SK-N-SH (cell line): ENCODE measurements at regions not wholly inside any gene's neighbourhood (a gene's known extent, or its start where the extent isn't known, plus 50 kb on each side); places are given as distances from the start of the nearest gene placed in this dataset.

Source experiments
- CTCF ChIA-PET: fragments of 300-600, 350-600 bp; formaldehyde crosslinking; extraction: SDS; loops from one replicate; lab custom pipeline; 2021; lab: Yijun Ruan, JAX
- POLR2A ChIA-PET: fragments of 350-600 bp; sonication (Branson Sonifier 250); formaldehyde crosslinking; extraction: SDS; loops from one replicate; lab custom pipeline; 2020; ENCODE audit warnings: antibody characterized with exemption, inconsistent platforms; lab: Yijun Ruan, JAX
- DNase-seq: peaks from one replicate; pipeline ENCODE4 v3.0.0; 2012
- H2AFZ ChIP-seq: fragments of 200-600 bp; sonication (generic); 2 replicates; pipeline ENCODE4 v1.8.1; 2016; ENCODE audit warnings: antibody characterized with exemption, mild to moderate bottlenecking, low read depth
- H3F3A ChIP-seq: fragments of 200-600 bp; sonication (generic); replicated peaks from 2 replicates; pipeline ENCODE3; 2016; ENCODE audit warnings: antibody characterized with exemption, mild to moderate bottlenecking; ENCODE audit not compliant: insufficient read depth
- H3K27ac ChIP-seq, 2 experiments: fragments of 200-500 bp in 1 of 2; fragments of 200-600 bp in 1 of 2; sonication (Bioruptor generic) in 1 of 2; sonication (generic), shearing (Covaris generic) in 1 of 2; 2 replicates each; pipeline versions ENCODE4 v1.5.1 to v1.6.1; 2014 to 2016; ENCODE audit warnings: low read depth in 2 of 2, inconsistent platforms in 1 of 2, low read length in 1 of 2, mild to moderate bottlenecking in 1 of 2, mixed read lengths in 1 of 2
- H3K27me3 ChIP-seq: fragments of 200-600 bp; sonication (generic), shearing (Covaris generic); 2 replicates; pipeline ENCODE4 v1.6.1; 2016; ENCODE audit warnings: mixed run types; ENCODE audit not compliant: insufficient read depth
- H3K36me3 ChIP-seq, 2 experiments: fragments of 200-500 bp in 1 of 2; fragments of 200-600 bp in 1 of 2; sonication (Bioruptor generic) in 1 of 2; sonication (generic) in 1 of 2; replicated peaks in 1 of 2; 2 replicates each; pipeline versions ENCODE3 to v1.5.1; 2014 to 2016; ENCODE audit warnings: low read length in 1 of 2, mild to moderate bottlenecking in 1 of 2; ENCODE audit not compliant: insufficient read depth in 2 of 2, control insufficient read depth in 1 of 2
- H3K4me1 ChIP-seq, 2 experiments: fragments of 200-500 bp in 1 of 2; fragments of 200-600 bp in 1 of 2; sonication (Bioruptor generic) in 1 of 2; sonication (generic), shearing (Covaris generic) in 1 of 2; 2 replicates each; pipeline versions ENCODE4 v1.5.1 to v1.6.1; 2014 to 2016; ENCODE audit warnings: low read depth in 1 of 2, low read length in 1 of 2, mixed run types in 1 of 2; ENCODE audit not compliant: insufficient read depth in 2 of 2, control insufficient read depth in 1 of 2
- H3K4me2 ChIP-seq: fragments of 200-600 bp; sonication (generic), shearing (Covaris generic); 2 replicates; pipeline ENCODE4 v1.6.1; 2017; ENCODE audit warnings: mixed run types
- H3K4me3 ChIP-seq, 2 experiments: fragments of 200-500 bp in 1 of 2; fragments of 200-600 bp in 1 of 2; sonication (Bioruptor generic) in 1 of 2; sonication (generic), shearing (Covaris generic) in 1 of 2; 2 replicates each; pipeline versions ENCODE4 v1.5.1 to v1.8.1; 2014 to 2016; ENCODE audit warnings: low read depth in 2 of 2, inconsistent platforms in 1 of 2, low read length in 1 of 2, mild to moderate bottlenecking in 1 of 2, mixed read lengths in 1 of 2, moderate library complexity in 1 of 2
- H3K79me2 ChIP-seq: fragments of 200-600 bp; sonication (generic); 2 replicates; pipeline ENCODE4 v1.8.1; 2017; ENCODE audit warnings: mild to moderate bottlenecking; ENCODE audit not compliant: insufficient read depth
- H3K9ac ChIP-seq: fragments of 200-600 bp; sonication (generic); 2 replicates; pipeline ENCODE4 v1.6.1; 2017; ENCODE audit warnings: mixed run types
- H3K9me2 ChIP-seq: fragments of 200-600 bp; sonication (generic); 2 replicates; pipeline ENCODE4 v1.6.1; 2017; ENCODE audit warnings: mixed run types
- H3K9me3 ChIP-seq: fragments of 200-600 bp; sonication (generic); 2 replicates; pipeline ENCODE4 v1.6.1; 2017; ENCODE audit warnings: mixed run types, mild to moderate bottlenecking, moderate library complexity
- H4K20me1 ChIP-seq: fragments of 200-600 bp; sonication (generic); 2 replicates; pipeline ENCODE4 v1.6.1; 2017; ENCODE audit warnings: mild to moderate bottlenecking, mixed run types; ENCODE audit not compliant: insufficient read depth
- FOSL2 ChIP-seq: IDR thresholded peaks from 2 replicates; pipeline ENCODE4 v1.4.0; 2012; ENCODE audit warnings: low read depth, mild to moderate bottlenecking, moderate library complexity, borderline replicate concordance
- FOXJ3 ChIP-seq: sonication (generic); formaldehyde crosslinking; IDR thresholded peaks from 2 replicates; pipeline ENCODE4 v1.5.1; 2020; ENCODE audit warnings: mild to moderate bottlenecking, missing genetic modification reagents
- GABPA ChIP-seq: IDR thresholded peaks from 2 replicates; pipeline ENCODE4 v1.4.0; 2012; ENCODE audit warnings: low read depth, mild to moderate bottlenecking
- IRF3 ChIP-seq: fragments of 150-350 bp; IDR thresholded peaks from 2 replicates; pipeline ENCODE4 v1.6.1; 2016; ENCODE audit warnings: mild to moderate bottlenecking, low read depth, low read length
- JUND ChIP-seq: IDR thresholded peaks from 2 replicates; pipeline ENCODE4 v1.4.0; 2012
- PBX3 ChIP-seq: IDR thresholded peaks from 2 replicates; pipeline ENCODE4; 2012
- RAD21 ChIP-seq: IDR thresholded peaks from 2 replicates; pipeline ENCODE4 v1.6.1; 2012; ENCODE audit warnings: mild to moderate bottlenecking, low read length
- REST ChIP-seq: IDR thresholded peaks from 2 replicates; pipeline ENCODE4 v1.6.1; 2012; ENCODE audit warnings: mild to moderate bottlenecking, low read depth, low read length, moderate library complexity
- RFX5 ChIP-seq: IDR thresholded peaks from 2 replicates; pipeline ENCODE4 v1.6.1; 2012; ENCODE audit warnings: mild to moderate bottlenecking, improper control_type of control experiment, low read length
- SIN3A ChIP-seq: IDR thresholded peaks from 2 replicates; pipeline ENCODE4 v1.6.1; 2012; ENCODE audit warnings: low read depth, mild to moderate bottlenecking, low read length, moderate library complexity, borderline replicate concordance
- SMC3 ChIP-seq: IDR thresholded peaks from 2 replicates; pipeline ENCODE4 v1.6.1; 2012; ENCODE audit warnings: low read depth, low read length, improper control_type of control experiment
- TAF1 ChIP-seq: IDR thresholded peaks from 2 replicates; pipeline ENCODE4 v1.6.1; 2012; ENCODE audit warnings: low read depth, mild to moderate bottlenecking, low read length, moderate library complexity, borderline replicate concordance
- YY1 ChIP-seq: IDR thresholded peaks from 2 replicates; pipeline ENCODE4 v1.4.0; 2012; ENCODE audit warnings: low read depth, mild to moderate bottlenecking
- ZBTB33 ChIP-seq: IDR thresholded peaks from 2 replicates; pipeline ENCODE4 v1.4.0; 2012; ENCODE audit warnings: low read depth, borderline replicate concordance
- WGBS: methylation state at CpG from one replicate; pipeline ENCODE4 v1.1.6; 2017; ENCODE audit warnings: low lambda C conversion rate; 5-methylcytosine and 5-hydroxymethylcytosine counted together

- Histone ChIP-seq H3K9me3 (no peaks in the 10 kb centered on the region), H3K27me3 (no peaks in the 10 kb centered on the region), H3K9me2 (no peaks in the 10 kb centered on the region), H3K36me3 (no peaks in the 10 kb centered on the region), H3K9ac (no peak overlapping the region), H3F3A (no peaks in the 10 kb centered on the region), H3K4me3 (no peak overlapping the region), H3K4me2 (no peak overlapping the region), H3K27ac (no peak overlapping the region; a peak in 1 of 4 replicates), H3K4me1 (peaks cover 0 to 7% of the 10 kb centered on the region in 2 experiments; a peak in 2 of 4 replicates), H2AFZ (no peak overlapping the region), H4K20me1 (no peaks in the 10 kb centered on the region), H3K79me2 (no peaks in the 10 kb centered on the region)
- DNase-seq: peak; percentile 12
- ChIA-PET CTCF (interaction anchor here (1.2 to 1.4 kb wide), 2 partner anchors 8 to 17 kb away, joined by 3 to 4 read pairs; no protein-coding TSS in a partner anchor), POLR2A (no interaction called here)
- 49% methylated on average over 3 of the region's 3 CpGs for WGBS
- TF ChIP-seq IRF3 (no peak), FOSL2 (no peak), GABPA (no peak)
These were observed 299.5 kb upstream of the KLF3 start for GRCh38 chr4:38364383-38364963.

- H3K27me3 ChIP-seq: no peaks in the 10 kb centered on the region
- H3F3A ChIP-seq: no peaks in the 10 kb centered on the region
- H3K79me2 ChIP-seq: no peaks in the 10 kb centered on the region
- TF ChIP-seq YY1: no peak
- no peak for TF ChIP-seq PBX3
- TF ChIP-seq REST: no peak
- TF ChIP-seq RAD21: no peak
- TF ChIP-seq RFX5: no peak
- TF ChIP-seq SIN3A: no peak
- TF ChIP-seq TAF1: no peak
- no peak for TF ChIP-seq ZBTB33
- TF ChIP-seq FOXJ3 (CRISPR knock-in tag): no peak
- no peak for TF ChIP-seq JUND
- no peak for TF ChIP-seq SMC3
- H4K20me1 ChIP-seq: no peaks in the 10 kb centered on the region
- H3K27ac ChIP-seq: no peak overlapping the region
- WGBS: 48% methylated on average over 1 of the region's 1 CpG
- no peak overlapping the region for H3K4me3 ChIP-seq
- no peaks in the 10 kb centered on the region for H3K36me3 ChIP-seq
- DNase-seq: no peak
- H3K9me3 ChIP-seq: no peaks in the 10 kb centered on the region
- peaks cover 0 to 7% of the 10 kb centered on the region in 2 experiments; a peak in 2 of 4 replicates for H3K4me1 ChIP-seq
- H2AFZ ChIP-seq: no peak overlapping the region
- CTCF ChIA-PET: interaction anchor here (1.4 kb wide), 1 partner anchor 9 kb away, joined by 3 read pairs; no protein-coding TSS in a partner anchor
- H3K4me2 ChIP-seq: no peak overlapping the region
- no peak overlapping the region for H3K9ac ChIP-seq
- POLR2A ChIA-PET: no interaction called here
- no peaks in the 10 kb centered on the region for H3K9me2 ChIP-seq
These were observed 298.7 kb upstream of the KLF3 start for GRCh38 chr4:38365261-38365660.
